Adipocyte (in vitro differentiated cells): ENCODE measurements at regions not wholly inside any gene's neighbourhood (a gene's known extent, or its start where the extent isn't known, plus 50 kb on each side); places are given as distances from the start of the nearest gene placed in this dataset.
A peak's percentile ranks its signal among the peaks of the same experiment; 100 is the strongest.

ENCODE experiments used
- DNase-seq: peaks from one replicate; pipeline ENCODE4 v3.0.0-alpha.2; 2015; ENCODE audit warnings: low read depth
- H3K27me3 ChIP-seq: replicated peaks from 2 replicates; pipeline ENCODE4 v1.7.0; 2013; ENCODE audit warnings: mild to moderate bottlenecking, low read length, moderate library complexity; ENCODE audit not compliant: control insufficient read depth, insufficient read depth
- H3K36me3 ChIP-seq: 2 replicates; pipeline ENCODE4 v1.7.0; 2013; ENCODE audit warnings: low read length, mild to moderate bottlenecking, moderate library complexity; ENCODE audit not compliant: control insufficient read depth, insufficient read depth, severe bottlenecking
- H3K4me1 ChIP-seq: 2 replicates; pipeline ENCODE4 v1.7.0; 2013; ENCODE audit warnings: mild to moderate bottlenecking, low read length, moderate library complexity; ENCODE audit not compliant: control insufficient read depth, insufficient read depth
- H3K4me3 ChIP-seq: 2 replicates; pipeline ENCODE4 v1.7.0; 2013; ENCODE audit warnings: mild to moderate bottlenecking, low read length, moderate library complexity
- H3K9ac ChIP-seq: 2 replicates; pipeline ENCODE4 v1.7.0; 2013; ENCODE audit warnings: mild to moderate bottlenecking, low read length, moderate library complexity
- H3K9me3 ChIP-seq: 2 replicates; pipeline ENCODE4 v1.7.0; 2013; ENCODE audit warnings: mild to moderate bottlenecking, low read length, moderate library complexity; ENCODE audit not compliant: control insufficient read depth

- DNase-seq: peak; percentile 68
- Histone ChIP-seq H3K4me3 (no peak overlapping the region), H3K36me3 (no peaks in the 10 kb centered on the region), H3K27me3 (no peaks in the 10 kb centered on the region), H3K9ac (no peak overlapping the region), H3K9me3 (no peaks in the 10 kb centered on the region), H3K4me1 (peaks cover 18% of the 10 kb centered on the region)
Observed at GRCh38 chr1:222288053-222288452, 259.9 kb downstream of the HHIPL2 start.

GRCh38 chr1:222286011-222286410 is 261.9 kb downstream of the HHIPL2 start:
- no peaks in the 10 kb centered on the region for H3K36me3 ChIP-seq
- DNase-seq: peak; percentile 9
- no peak overlapping the region for H3K9ac ChIP-seq
- peaks cover 5% of the 10 kb centered on the region for H3K9me3 ChIP-seq
- H3K4me1 ChIP-seq: peaks cover 19% of the 10 kb centered on the region
- H3K27me3 ChIP-seq: no peaks in the 10 kb centered on the region
- H3K4me3 ChIP-seq: no peak overlapping the region

- no peak for DNase-seq
- Histone ChIP-seq H3K9ac (no peak overlapping the region), H3K4me3 (no peak overlapping the region), H3K4me1 (peaks cover 19% of the 10 kb centered on the region), H3K9me3 (peaks cover 6% of the 10 kb centered on the region), H3K27me3 (no peaks in the 10 kb centered on the region), H3K36me3 (no peaks in the 10 kb centered on the region)
Observed at GRCh38 chr1:222285526-222285925, 262.4 kb downstream of the HHIPL2 start.

- no peaks in the 10 kb centered on the region for H3K36me3 ChIP-seq
- H3K9ac ChIP-seq: no peak overlapping the region
- H3K4me3 ChIP-seq: no peak overlapping the region
- H3K9me3 ChIP-seq: peaks cover 11% of the 10 kb centered on the region
- no peaks in the 10 kb centered on the region for H3K27me3 ChIP-seq
- peaks cover 19% of the 10 kb centered on the region for H3K4me1 ChIP-seq
- no peak for DNase-seq
Observed at GRCh38 chr1:222284466-222284865, 263.4 kb downstream of the HHIPL2 start.

GRCh38 chr1:222283147-222283768 is 264.6 kb downstream of the HHIPL2 start:
- H3K27me3 ChIP-seq: no peaks in the 10 kb centered on the region
- DNase-seq: peak; percentile 56
- H3K36me3 ChIP-seq: no peaks in the 10 kb centered on the region
- peaks cover 15% of the 10 kb centered on the region for H3K9me3 ChIP-seq
- no peak overlapping the region for H3K9ac ChIP-seq
- no peak overlapping the region for H3K4me3 ChIP-seq
- H3K4me1 ChIP-seq: peaks cover 22% of the 10 kb centered on the region

- Histone ChIP-seq H3K4me3 (no peak overlapping the region), H3K36me3 (no peaks in the 10 kb centered on the region), H3K4me1 (peaks cover 18% of the 10 kb centered on the region), H3K27me3 (peaks cover 5% of the 10 kb centered on the region), H3K9me3 (peaks cover 15% of the 10 kb centered on the region), H3K9ac (no peak overlapping the region)
- no peak for DNase-seq
Observed at GRCh38 chr1:222279591-222279990, 268.3 kb downstream of the HHIPL2 start.

GRCh38 chr1:222278501-222278900 is 269.4 kb downstream of the HHIPL2 start:
- Histone ChIP-seq H3K27me3 (peaks cover 5% of the 10 kb centered on the region), H3K4me1 (peaks cover 9% of the 10 kb centered on the region), H3K9ac (no peak overlapping the region), H3K4me3 (no peak overlapping the region), H3K9me3 (peaks cover 15% of the 10 kb centered on the region), H3K36me3 (no peaks in the 10 kb centered on the region)
- DNase-seq: no peak

GRCh38 chr1:222275729-222276465 is 272.0 kb downstream of the HHIPL2 start:
- peaks cover 10% of the 10 kb centered on the region for H3K9me3 ChIP-seq
- peaks cover 3% of the 10 kb centered on the region for H3K4me1 ChIP-seq
- no peak overlapping the region for H3K4me3 ChIP-seq
- H3K36me3 ChIP-seq: no peaks in the 10 kb centered on the region
- no peak for DNase-seq
- peaks cover 5% of the 10 kb centered on the region for H3K27me3 ChIP-seq
- no peak overlapping the region for H3K9ac ChIP-seq

- peaks cover 3% of the 10 kb centered on the region for H3K4me1 ChIP-seq
- no peaks in the 10 kb centered on the region for H3K36me3 ChIP-seq
- peaks cover 5% of the 10 kb centered on the region for H3K27me3 ChIP-seq
- DNase-seq: no peak
- H3K9me3 ChIP-seq: peaks cover 9% of the 10 kb centered on the region
- H3K4me3 ChIP-seq: no peak overlapping the region
- no peak overlapping the region for H3K9ac ChIP-seq
Observed at GRCh38 chr1:222275001-222275728, 272.7 kb downstream of the HHIPL2 start.

GRCh38 chr1:222266223-222267196 is 281.4 kb downstream of the HHIPL2 start:
- Histone ChIP-seq H3K9me3 (no peaks in the 10 kb centered on the region), H3K4me1 (no peaks in the 10 kb centered on the region), H3K4me3 (no peak overlapping the region), H3K9ac (no peak overlapping the region), H3K27me3 (peaks cover 9% of the 10 kb centered on the region), H3K36me3 (no peaks in the 10 kb centered on the region)
- DNase-seq: no peak
